GM23338 (cell line): ENCODE measurements at regions not wholly inside any gene's neighbourhood (a gene's known extent, or its start where the extent isn't known, plus 50 kb on each side); places are given as distances from the start of the nearest gene placed in this dataset.

Source experiments
- CREB1 ChIP-seq: fragments of 250-450 bp; sonication (Bioruptor Pico); IDR thresholded peaks from 2 replicates; pipeline ENCODE4 v1.5.0; 2020; ENCODE audit warnings: low read depth, mild to moderate bottlenecking, moderate library complexity
- EZH2 ChIP-seq: fragments of 200-600 bp; sonication (generic); IDR thresholded peaks from one replicate; pipeline ENCODE4 v1.8.0; 2017; ENCODE audit warnings: antibody characterized with exemption, mild to moderate bottlenecking, low read depth; ENCODE audit not compliant: unreplicated experiment
- EZH2phosphoT487 ChIP-seq: fragments of 200-600 bp; sonication (generic); IDR thresholded peaks from one replicate; pipeline ENCODE4 v1.8.1; 2018; ENCODE audit warnings: antibody characterized with exemption; ENCODE audit not compliant: unreplicated experiment
- POLR2AphosphoS5 ChIP-seq: IDR thresholded peaks from 2 replicates; pipeline ENCODE4 v1.6.1; 2016; ENCODE audit warnings: antibody characterized with exemption, low read depth
- STAT1 ChIP-seq: IDR thresholded peaks from one replicate; pipeline ENCODE4 v1.6.1; 2016; ENCODE audit warnings: antibody characterized with exemption; ENCODE audit not compliant: unreplicated experiment
- ZNF114 ChIP-seq: fragments of 250-450 bp; sonication (Bioruptor Pico); IDR thresholded peaks from 2 replicates; pipeline ENCODE4 v1.5.0; 2020; ENCODE audit warnings: mild to moderate bottlenecking, moderate library complexity
- TF ChIP-seq, protein P1 (sequence below), 2 experiments: fragments of 200-600 bp in 1 of 2; sonication (generic) in 1 of 2; conservative IDR thresholded peaks; 2 replicates each; pipeline versions ENCODE4 v1.5.1 to v1.6.1; 2016 to 2017; ENCODE audit warnings: antibody characterized with exemption in 2 of 2, low read depth in 2 of 2, mild to moderate bottlenecking in 2 of 2, moderate library complexity in 1 of 2
- TF ChIP-seq, protein P2 (sequence below): IDR thresholded peaks from one replicate; pipeline ENCODE4 v1.6.1; 2018; ENCODE audit warnings: antibody characterized with exemption; ENCODE audit not compliant: unreplicated experiment
- TF ChIP-seq, protein P3 (sequence below): IDR thresholded peaks from 2 replicates; pipeline ENCODE4 v1.6.1; 2016; ENCODE audit warnings: antibody characterized with exemption
- TF ChIP-seq, protein P4 (sequence below): fragments of 250-450 bp; sonication (Bioruptor Pico); IDR thresholded peaks from 2 replicates; pipeline ENCODE4 v1.5.0; 2020; ENCODE audit warnings: mild to moderate bottlenecking, moderate library complexity

DNA sequence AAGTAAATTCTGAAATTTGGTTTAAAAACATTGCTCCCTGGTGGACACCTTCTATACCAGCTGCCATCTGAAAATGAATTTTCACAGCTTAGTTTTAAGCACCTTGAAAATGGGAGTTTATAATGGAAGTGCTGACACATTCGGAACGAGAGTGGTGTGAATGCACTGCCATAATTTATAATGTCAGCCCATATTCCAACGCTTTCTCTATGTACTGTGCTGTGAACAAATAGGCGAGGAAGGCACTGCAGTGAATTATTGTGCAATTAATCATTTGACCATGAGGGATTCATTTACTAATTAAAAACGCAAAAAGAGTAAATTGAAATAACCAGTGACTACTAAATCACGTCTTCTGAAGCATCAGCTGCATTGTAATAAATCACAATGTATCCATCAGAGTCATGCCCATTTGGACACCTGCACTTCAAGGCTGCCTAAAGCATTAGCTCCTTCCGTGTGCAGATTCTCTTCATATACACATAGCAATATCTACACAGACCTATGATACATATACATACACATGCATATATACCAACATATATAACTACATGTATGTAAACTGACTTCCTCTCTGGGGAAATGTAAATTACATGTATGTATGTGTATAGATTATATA, 699.8 kb downstream of the GALR1 start:
- TF ChIP-seq, protein P1, sequence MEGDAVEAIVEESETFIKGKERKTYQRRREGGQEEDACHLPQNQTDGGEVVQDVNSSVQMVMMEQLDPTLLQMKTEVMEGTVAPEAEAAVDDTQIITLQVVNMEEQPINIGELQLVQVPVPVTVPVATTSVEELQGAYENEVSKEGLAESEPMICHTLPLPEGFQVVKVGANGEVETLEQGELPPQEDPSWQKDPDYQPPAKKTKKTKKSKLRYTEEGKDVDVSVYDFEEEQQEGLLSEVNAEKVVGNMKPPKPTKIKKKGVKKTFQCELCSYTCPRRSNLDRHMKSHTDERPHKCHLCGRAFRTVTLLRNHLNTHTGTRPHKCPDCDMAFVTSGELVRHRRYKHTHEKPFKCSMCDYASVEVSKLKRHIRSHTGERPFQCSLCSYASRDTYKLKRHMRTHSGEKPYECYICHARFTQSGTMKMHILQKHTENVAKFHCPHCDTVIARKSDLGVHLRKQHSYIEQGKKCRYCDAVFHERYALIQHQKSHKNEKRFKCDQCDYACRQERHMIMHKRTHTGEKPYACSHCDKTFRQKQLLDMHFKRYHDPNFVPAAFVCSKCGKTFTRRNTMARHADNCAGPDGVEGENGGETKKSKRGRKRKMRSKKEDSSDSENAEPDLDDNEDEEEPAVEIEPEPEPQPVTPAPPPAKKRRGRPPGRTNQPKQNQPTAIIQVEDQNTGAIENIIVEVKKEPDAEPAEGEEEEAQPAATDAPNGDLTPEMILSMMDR (conservative IDR thresholded peaks at IDR 0.05; ENCODE audit: low read depth in 2 of 2), result no peak
- no peak for TF ChIP-seq CREB1 (CRISPR knock-in tag)
- TF ChIP-seq POLR2AphosphoS5, result no peak
- TF ChIP-seq ZNF114 (CRISPR knock-in tag), result no peak
- TF ChIP-seq EZH2phosphoT487, result no peak
- no peak for TF ChIP-seq EZH2
- TF ChIP-seq, protein P2, sequence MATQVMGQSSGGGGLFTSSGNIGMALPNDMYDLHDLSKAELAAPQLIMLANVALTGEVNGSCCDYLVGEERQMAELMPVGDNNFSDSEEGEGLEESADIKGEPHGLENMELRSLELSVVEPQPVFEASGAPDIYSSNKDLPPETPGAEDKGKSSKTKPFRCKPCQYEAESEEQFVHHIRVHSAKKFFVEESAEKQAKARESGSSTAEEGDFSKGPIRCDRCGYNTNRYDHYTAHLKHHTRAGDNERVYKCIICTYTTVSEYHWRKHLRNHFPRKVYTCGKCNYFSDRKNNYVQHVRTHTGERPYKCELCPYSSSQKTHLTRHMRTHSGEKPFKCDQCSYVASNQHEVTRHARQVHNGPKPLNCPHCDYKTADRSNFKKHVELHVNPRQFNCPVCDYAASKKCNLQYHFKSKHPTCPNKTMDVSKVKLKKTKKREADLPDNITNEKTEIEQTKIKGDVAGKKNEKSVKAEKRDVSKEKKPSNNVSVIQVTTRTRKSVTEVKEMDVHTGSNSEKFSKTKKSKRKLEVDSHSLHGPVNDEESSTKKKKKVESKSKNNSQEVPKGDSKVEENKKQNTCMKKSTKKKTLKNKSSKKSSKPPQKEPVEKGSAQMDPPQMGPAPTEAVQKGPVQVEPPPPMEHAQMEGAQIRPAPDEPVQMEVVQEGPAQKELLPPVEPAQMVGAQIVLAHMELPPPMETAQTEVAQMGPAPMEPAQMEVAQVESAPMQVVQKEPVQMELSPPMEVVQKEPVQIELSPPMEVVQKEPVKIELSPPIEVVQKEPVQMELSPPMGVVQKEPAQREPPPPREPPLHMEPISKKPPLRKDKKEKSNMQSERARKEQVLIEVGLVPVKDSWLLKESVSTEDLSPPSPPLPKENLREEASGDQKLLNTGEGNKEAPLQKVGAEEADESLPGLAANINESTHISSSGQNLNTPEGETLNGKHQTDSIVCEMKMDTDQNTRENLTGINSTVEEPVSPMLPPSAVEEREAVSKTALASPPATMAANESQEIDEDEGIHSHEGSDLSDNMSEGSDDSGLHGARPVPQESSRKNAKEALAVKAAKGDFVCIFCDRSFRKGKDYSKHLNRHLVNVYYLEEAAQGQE, result no peak
- TF ChIP-seq STAT1, result no peak
- TF ChIP-seq, protein P3, sequence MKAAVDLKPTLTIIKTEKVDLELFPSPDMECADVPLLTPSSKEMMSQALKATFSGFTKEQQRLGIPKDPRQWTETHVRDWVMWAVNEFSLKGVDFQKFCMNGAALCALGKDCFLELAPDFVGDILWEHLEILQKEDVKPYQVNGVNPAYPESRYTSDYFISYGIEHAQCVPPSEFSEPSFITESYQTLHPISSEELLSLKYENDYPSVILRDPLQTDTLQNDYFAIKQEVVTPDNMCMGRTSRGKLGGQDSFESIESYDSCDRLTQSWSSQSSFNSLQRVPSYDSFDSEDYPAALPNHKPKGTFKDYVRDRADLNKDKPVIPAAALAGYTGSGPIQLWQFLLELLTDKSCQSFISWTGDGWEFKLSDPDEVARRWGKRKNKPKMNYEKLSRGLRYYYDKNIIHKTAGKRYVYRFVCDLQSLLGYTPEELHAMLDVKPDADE, result no peak
- TF ChIP-seq, protein P4, sequence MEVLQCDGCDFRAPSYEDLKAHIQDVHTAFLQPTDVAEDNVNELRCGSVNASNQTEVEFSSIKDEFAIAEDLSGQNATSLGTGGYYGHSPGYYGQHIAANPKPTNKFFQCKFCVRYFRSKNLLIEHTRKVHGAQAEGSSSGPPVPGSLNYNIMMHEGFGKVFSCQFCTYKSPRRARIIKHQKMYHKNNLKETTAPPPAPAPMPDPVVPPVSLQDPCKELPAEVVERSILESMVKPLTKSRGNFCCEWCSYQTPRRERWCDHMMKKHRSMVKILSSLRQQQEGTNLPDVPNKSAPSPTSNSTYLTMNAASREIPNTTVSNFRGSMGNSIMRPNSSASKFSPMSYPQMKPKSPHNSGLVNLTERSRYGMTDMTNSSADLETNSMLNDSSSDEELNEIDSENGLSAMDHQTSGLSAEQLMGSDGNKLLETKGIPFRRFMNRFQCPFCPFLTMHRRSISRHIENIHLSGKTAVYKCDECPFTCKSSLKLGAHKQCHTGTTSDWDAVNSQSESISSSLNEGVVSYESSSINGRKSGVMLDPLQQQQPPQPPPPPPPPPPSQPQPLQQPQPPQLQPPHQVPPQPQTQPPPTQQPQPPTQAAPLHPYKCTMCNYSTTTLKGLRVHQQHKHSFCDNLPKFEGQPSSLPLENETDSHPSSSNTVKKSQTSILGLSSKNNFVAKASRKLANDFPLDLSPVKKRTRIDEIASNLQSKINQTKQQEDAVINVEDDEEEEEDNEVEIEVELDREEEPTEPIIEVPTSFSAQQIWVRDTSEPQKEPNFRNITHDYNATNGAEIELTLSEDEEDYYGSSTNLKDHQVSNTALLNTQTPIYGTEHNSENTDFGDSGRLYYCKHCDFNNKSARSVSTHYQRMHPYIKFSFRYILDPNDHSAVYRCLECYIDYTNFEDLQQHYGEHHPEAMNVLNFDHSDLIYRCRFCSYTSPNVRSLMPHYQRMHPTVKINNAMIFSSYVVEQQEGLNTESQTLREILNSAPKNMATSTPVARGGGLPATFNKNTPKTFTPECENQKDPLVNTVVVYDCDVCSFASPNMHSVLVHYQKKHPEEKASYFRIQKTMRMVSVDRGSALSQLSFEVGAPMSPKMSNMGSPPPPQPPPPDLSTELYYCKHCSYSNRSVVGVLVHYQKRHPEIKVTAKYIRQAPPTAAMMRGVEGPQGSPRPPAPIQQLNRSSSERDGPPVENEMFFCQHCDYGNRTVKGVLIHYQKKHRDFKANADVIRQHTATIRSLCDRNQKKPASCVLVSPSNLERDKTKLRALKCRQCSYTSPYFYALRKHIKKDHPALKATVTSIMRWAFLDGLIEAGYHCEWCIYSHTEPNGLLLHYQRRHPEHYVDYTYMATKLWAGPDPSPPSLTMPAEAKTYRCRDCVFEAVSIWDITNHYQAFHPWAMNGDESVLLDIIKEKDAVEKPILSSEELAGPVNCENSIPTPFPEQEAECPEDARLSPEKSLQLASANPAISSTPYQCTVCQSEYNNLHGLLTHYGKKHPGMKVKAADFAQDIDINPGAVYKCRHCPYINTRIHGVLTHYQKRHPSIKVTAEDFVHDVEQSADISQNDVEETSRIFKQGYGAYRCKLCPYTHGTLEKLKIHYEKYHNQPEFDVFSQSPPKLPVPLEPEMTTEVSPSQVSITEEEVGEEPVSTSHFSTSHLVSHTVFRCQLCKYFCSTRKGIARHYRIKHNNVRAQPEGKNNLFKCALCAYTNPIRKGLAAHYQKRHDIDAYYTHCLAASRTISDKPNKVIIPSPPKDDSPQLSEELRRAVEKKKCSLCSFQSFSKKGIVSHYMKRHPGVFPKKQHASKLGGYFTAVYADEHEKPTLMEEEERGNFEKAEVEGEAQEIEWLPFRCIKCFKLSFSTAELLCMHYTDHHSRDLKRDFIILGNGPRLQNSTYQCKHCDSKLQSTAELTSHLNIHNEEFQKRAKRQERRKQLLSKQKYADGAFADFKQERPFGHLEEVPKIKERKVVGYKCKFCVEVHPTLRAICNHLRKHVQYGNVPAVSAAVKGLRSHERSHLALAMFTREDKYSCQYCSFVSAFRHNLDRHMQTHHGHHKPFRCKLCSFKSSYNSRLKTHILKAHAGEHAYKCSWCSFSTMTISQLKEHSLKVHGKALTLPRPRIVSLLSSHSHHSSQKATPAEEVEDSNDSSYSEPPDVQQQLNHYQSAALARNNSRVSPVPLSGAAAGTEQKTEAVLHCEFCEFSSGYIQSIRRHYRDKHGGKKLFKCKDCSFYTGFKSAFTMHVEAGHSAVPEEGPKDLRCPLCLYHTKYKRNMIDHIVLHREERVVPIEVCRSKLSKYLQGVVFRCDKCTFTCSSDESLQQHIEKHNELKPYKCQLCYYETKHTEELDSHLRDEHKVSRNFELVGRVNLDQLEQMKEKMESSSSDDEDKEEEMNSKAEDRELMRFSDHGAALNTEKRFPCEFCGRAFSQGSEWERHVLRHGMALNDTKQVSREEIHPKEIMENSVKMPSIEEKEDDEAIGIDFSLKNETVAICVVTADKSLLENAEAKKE (CRISPR knock-in tag), result no peak
